HG02571 (cell line): ENCODE measurements at regions not wholly inside any gene's neighbourhood (a gene's known extent, or its start where the extent isn't known, plus 50 kb on each side); places are given as distances from the start of the nearest gene placed in this dataset.

ENCODE experiments used
- ATAC-seq: cut with Tn5 transposase; IDR thresholded peaks from one replicate; pipeline ENCODE4 v1.9.1; 2021; ENCODE audit warnings: mild to moderate bottlenecking, moderate library complexity; ENCODE audit not compliant: unreplicated experiment

- ATAC-seq, result no peak
These were observed 313.1 kb downstream of the C11orf87 start for GRCh38 chr11:109735128-109735527.

- ATAC-seq, result no peak
These were observed 317.4 kb downstream of the C11orf87 start for GRCh38 chr11:109739379-109739778.

GRCh38 chr11:109745996-109746625, 324.1 kb downstream of the C11orf87 start:
- no peak for ATAC-seq

GRCh38 chr11:109747839-109748238, 325.8 kb downstream of the C11orf87 start:
- ATAC-seq, result no peak

GRCh38 chr11:109749476-109749875, 327.5 kb downstream of the C11orf87 start:
- no peak for ATAC-seq

GRCh38 chr11:109750964-109751363, 329.0 kb downstream of the C11orf87 start:
- ATAC-seq, result no peak

GRCh38 chr11:109752212-109752825, 330.3 kb downstream of the C11orf87 start:
- no peak for ATAC-seq

GRCh38 chr11:109756521-109756920, 334.5 kb downstream of the C11orf87 start:
- ATAC-seq, result no peak

GRCh38 chr11:109756951-109757350, 335.0 kb downstream of the C11orf87 start:
- ATAC-seq, result no peak

GRCh38 chr11:109762546-109762945, 330.6 kb upstream of the ZC3H12C start:
- ATAC-seq, result no peak

- ATAC-seq, result no peak
These were observed 327.4 kb upstream of the ZC3H12C start for GRCh38 chr11:109765709-109766311.

GRCh38 chr11:109769858-109770257, 323.3 kb upstream of the ZC3H12C start:
- ATAC-seq, result no peak

GRCh38 chr11:109770323-109770722, 322.9 kb upstream of the ZC3H12C start:
- ATAC-seq, result no peak

GRCh38 chr11:109772892-109773291, 320.3 kb upstream of the ZC3H12C start:
- ATAC-seq, result no peak

- ATAC-seq, result no peak
These were observed 317.5 kb upstream of the ZC3H12C start for GRCh38 chr11:109775686-109776085.

GRCh38 chr11:109783014-109783413, 310.2 kb upstream of the ZC3H12C start:
- ATAC-seq, result no peak

- peak; percentile 97 for ATAC-seq
These were observed 309.4 kb upstream of the ZC3H12C start for GRCh38 chr11:109783840-109784239.

GRCh38 chr11:109784536-109784935, 308.7 kb upstream of the ZC3H12C start:
- ATAC-seq, result no peak

- ATAC-seq, result no peak
These were observed 308.0 kb upstream of the ZC3H12C start for GRCh38 chr11:109785198-109785597.

GRCh38 chr11:109785714-109786113, 307.5 kb upstream of the ZC3H12C start:
- ATAC-seq, result no peak

- no peak for ATAC-seq
These were observed 304.2 kb upstream of the ZC3H12C start for GRCh38 chr11:109788948-109789490.

- ATAC-seq, result no peak
These were observed 303.3 kb upstream of the ZC3H12C start for GRCh38 chr11:109789901-109790300.
